Astrocyte (in vitro differentiated cells and primary cell): ENCODE measurements at regions not wholly inside any gene's neighbourhood (a gene's known extent, or its start where the extent isn't known, plus 50 kb on each side); places are given as distances from the start of the nearest gene placed in this dataset.

Experiments
- DNase-seq: peaks from one replicate; pipeline ENCODE4 v3.0.0-alpha.2; 2010; ENCODE audit warnings: low read depth
- FAIRE-seq: peaks from 2 replicates; lab custom pipeline; 2011; peaks lifted over from hg19 to GRCh38; lab: Jason Lieb, UNC
- H2AFZ ChIP-seq: 2 replicates; pipeline ENCODE4 v1.6.0; 2012; ENCODE audit warnings: low read depth, low read length, inconsistent platforms
- H3K27ac ChIP-seq: 2 replicates; pipeline ENCODE4 v1.5.1; 2011; ENCODE audit warnings: low read depth, low read length, inconsistent platforms
- H3K27me3 ChIP-seq: 2 replicates; pipeline ENCODE4 v1.6.0; 2011; ENCODE audit warnings: low read length, inconsistent platforms; ENCODE audit not compliant: insufficient read depth
- H3K36me3 ChIP-seq: 2 replicates; pipeline ENCODE4 v1.5.1; 2011; ENCODE audit warnings: low read length, inconsistent platforms; ENCODE audit not compliant: insufficient read depth
- H3K4me1 ChIP-seq: 2 replicates; pipeline ENCODE4 v1.5.1; 2011; ENCODE audit warnings: low read length, inconsistent platforms; ENCODE audit not compliant: insufficient read depth
- H3K4me2 ChIP-seq: 2 replicates; pipeline ENCODE4 v1.6.0; 2012; ENCODE audit warnings: low read length, inconsistent platforms
- H3K4me3 ChIP-seq: 2 replicates; pipeline ENCODE4 v1.5.1; 2011; ENCODE audit warnings: low read depth, mild to moderate bottlenecking, low read length, inconsistent platforms; ENCODE audit not compliant: insufficient read depth
- H3K79me2 ChIP-seq: 2 replicates; pipeline ENCODE4 v1.6.0; 2012; ENCODE audit warnings: mild to moderate bottlenecking, low read length, inconsistent platforms; ENCODE audit not compliant: insufficient read depth
- H3K9ac ChIP-seq: 2 replicates; pipeline ENCODE4 v1.6.0; 2012; ENCODE audit warnings: mild to moderate bottlenecking, low read length, inconsistent platforms
- H3K9me3 ChIP-seq: 2 replicates; pipeline ENCODE4 v1.5.1; 2012; ENCODE audit warnings: low read depth, mild to moderate bottlenecking, low read length, inconsistent platforms; ENCODE audit not compliant: insufficient read depth
- H4K20me1 ChIP-seq: 2 replicates; pipeline ENCODE4 v1.6.0; 2012; ENCODE audit warnings: low read length, inconsistent platforms; ENCODE audit not compliant: insufficient read depth
- H3K27ac Mint-ChIP-seq: one replicate; pipeline ENCODE4 v1.8.0; 2021; ENCODE audit warnings: mild to moderate bottlenecking, mixed read lengths; ENCODE audit not compliant: unreplicated experiment
- H3K27me3 Mint-ChIP-seq: one replicate; pipeline ENCODE4 v1.8.0; 2021; ENCODE audit warnings: low read depth, mixed read lengths; ENCODE audit not compliant: unreplicated experiment
- H3K36me3 Mint-ChIP-seq: one replicate; pipeline ENCODE4 v1.8.0; 2021; ENCODE audit warnings: low read depth, mixed read lengths; ENCODE audit not compliant: unreplicated experiment
- H3K4me1 Mint-ChIP-seq: one replicate; pipeline ENCODE4 v1.8.0; 2021; ENCODE audit warnings: low read depth, mixed read lengths; ENCODE audit not compliant: unreplicated experiment
- H3K4me3 Mint-ChIP-seq: one replicate; pipeline ENCODE4 v1.8.0; 2021; ENCODE audit warnings: mild to moderate bottlenecking, moderate library complexity, mixed read lengths; ENCODE audit not compliant: unreplicated experiment
- H3K9me3 Mint-ChIP-seq: one replicate; pipeline ENCODE4 v1.8.0; 2021; ENCODE audit warnings: mild to moderate bottlenecking, mixed read lengths; ENCODE audit not compliant: unreplicated experiment
- CTCF ChIP-seq: IDR thresholded peaks from 2 replicates; pipeline ENCODE4 v1.5.1; 2011; ENCODE audit warnings: low read depth, mild to moderate bottlenecking, inconsistent platforms, low read length, moderate library complexity; ENCODE audit not compliant: insufficient read depth
- EZH2 ChIP-seq: IDR thresholded peaks from 2 replicates; pipeline ENCODE4 v1.6.1; 2012; ENCODE audit warnings: mild to moderate bottlenecking, low read length, inconsistent platforms; ENCODE audit not compliant: insufficient read depth

DNA sequence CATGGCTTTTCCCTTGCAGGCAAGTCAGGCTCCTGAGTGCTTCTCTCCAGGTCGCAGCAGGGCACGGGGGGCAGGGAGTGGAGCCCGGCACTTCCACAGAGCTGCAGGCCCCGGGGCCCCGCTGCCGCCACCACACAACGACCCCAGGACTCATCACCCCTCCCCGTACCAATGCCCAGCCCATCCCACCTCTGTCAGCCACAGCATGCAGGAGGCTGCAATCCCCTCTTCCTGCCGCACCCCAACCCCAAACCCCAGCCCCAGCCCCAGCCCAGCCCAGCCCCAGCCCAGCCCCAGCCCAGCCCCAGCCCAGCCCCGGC lies 288.0 kb downstream of the NDUFA10 start:
- Histone ChIP-seq H3K4me2 (no peak overlapping the region), H3K9me3 (peaks cover 4% of the 10 kb centered on the region), H3K4me1 (no peaks in the 10 kb centered on the region), H3K79me2 (no peaks in the 10 kb centered on the region), H3K4me3 (no peak overlapping the region), H3K27ac (no peak overlapping the region), H3K9ac (no peak overlapping the region), H2AFZ (no peak overlapping the region), H4K20me1 (no peaks in the 10 kb centered on the region), H3K27me3 (no peaks in the 10 kb centered on the region), H3K36me3 (no peaks in the 10 kb centered on the region)
- DNase-seq, result no peak
- Mint-ChIP-seq H3K9me3 (no peaks in the 10 kb centered on the region), H3K27ac (no peak overlapping the region), H3K4me3 (no peak overlapping the region), H3K27me3 (peaks cover 22% of the 10 kb centered on the region), H3K4me1 (no peaks in the 10 kb centered on the region), H3K36me3 (no peaks in the 10 kb centered on the region)
- FAIRE-seq, result no peak
- TF ChIP-seq CTCF, result no peak
- no peak for TF ChIP-seq EZH2

- Histone ChIP-seq H2AFZ (no peak overlapping the region), H3K4me2 (no peak overlapping the region), H3K27me3 (no peaks in the 10 kb centered on the region), H3K27ac (no peak overlapping the region), H3K4me1 (no peaks in the 10 kb centered on the region), H3K36me3 (no peaks in the 10 kb centered on the region), H3K4me3 (no peak overlapping the region), H3K9me3 (peaks cover 4% of the 10 kb centered on the region), H3K79me2 (no peaks in the 10 kb centered on the region), H3K9ac (no peak overlapping the region), H4K20me1 (no peaks in the 10 kb centered on the region)
- H3K27ac Mint-ChIP-seq, result no peak overlapping the region
- no peaks in the 10 kb centered on the region for H3K36me3 Mint-ChIP-seq
- H3K4me3 Mint-ChIP-seq, result no peak overlapping the region
- DNase-seq (no peak), FAIRE-seq (no peak)
- peaks cover 20% of the 10 kb centered on the region for H3K27me3 Mint-ChIP-seq
- H3K4me1 Mint-ChIP-seq, result no peaks in the 10 kb centered on the region
- TF ChIP-seq EZH2, result no peak
- no peaks in the 10 kb centered on the region for H3K9me3 Mint-ChIP-seq
These were observed 288.6 kb downstream of the NDUFA10 start for GRCh38 chr2:239736358-239737143.

DNA sequence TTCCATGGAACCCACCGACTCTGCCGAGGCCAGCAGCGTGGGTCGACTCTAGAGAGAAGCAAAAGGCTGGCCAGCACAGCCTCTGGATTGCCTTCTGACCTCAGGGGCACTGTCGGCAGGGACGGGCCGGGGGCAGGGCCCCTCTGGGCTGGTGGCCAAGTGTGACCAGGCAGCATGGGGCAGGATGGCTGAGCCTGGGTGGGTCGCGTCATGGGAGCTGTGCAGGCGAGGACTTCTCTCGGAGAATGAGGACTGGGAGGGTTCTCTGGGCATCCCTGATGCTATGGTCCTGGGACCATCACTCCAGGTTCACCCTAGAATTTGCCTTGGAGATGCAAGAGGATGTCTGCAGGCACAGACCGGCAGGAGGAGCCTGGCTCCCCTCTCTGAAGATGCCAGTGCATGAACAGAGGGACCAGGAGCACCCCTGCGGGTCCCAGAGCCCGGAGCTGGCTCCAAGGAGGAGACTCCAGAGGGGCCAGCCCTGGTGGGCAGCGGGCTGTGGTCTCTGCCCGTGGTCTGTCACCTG lies 289.2 kb downstream of the NDUFA10 start:
- Histone ChIP-seq H2AFZ (no peak overlapping the region), H3K4me1 (no peaks in the 10 kb centered on the region), H3K36me3 (no peaks in the 10 kb centered on the region), H3K27ac (no peak overlapping the region), H3K79me2 (no peaks in the 10 kb centered on the region), H4K20me1 (no peaks in the 10 kb centered on the region), H3K4me2 (no peak overlapping the region), H3K9ac (no peak overlapping the region), H3K27me3 (no peaks in the 10 kb centered on the region), H3K9me3 (peaks cover 4% of the 10 kb centered on the region), H3K4me3 (no peak overlapping the region)
- TF ChIP-seq CTCF (no peak), EZH2 (no peak)
- DNase-seq, result no peak
- Mint-ChIP-seq H3K4me1 (no peaks in the 10 kb centered on the region), H3K36me3 (no peaks in the 10 kb centered on the region), H3K9me3 (no peaks in the 10 kb centered on the region), H3K27ac (no peak overlapping the region), H3K4me3 (no peak overlapping the region), H3K27me3 (peaks cover 20% of the 10 kb centered on the region)
- FAIRE-seq, result no peak
